OCI-LY3 (cell line): ENCODE measurements at regions not wholly inside any gene's neighbourhood (a gene's known extent, or its start where the extent isn't known, plus 50 kb on each side); places are given as distances from the start of the nearest gene placed in this dataset.

Experiments used
- EZH2phosphoT487 ChIP-seq: fragments of 200-600 bp; shearing (Covaris generic); IDR thresholded peaks from 2 replicates; pipeline ENCODE4 v1.6.1; 2018; ENCODE audit warnings: antibody characterized with exemption, mixed run types, low read depth
- TF ChIP-seq, protein P1 (sequence below): fragments of 200-600, 300-600 bp; sonication (generic); IDR thresholded peaks from 2 replicates; pipeline ENCODE4 v1.5.1; 2014; ENCODE audit warnings: antibody characterized with exemption, low read length, low read depth

- TF ChIP-seq, protein P1, sequence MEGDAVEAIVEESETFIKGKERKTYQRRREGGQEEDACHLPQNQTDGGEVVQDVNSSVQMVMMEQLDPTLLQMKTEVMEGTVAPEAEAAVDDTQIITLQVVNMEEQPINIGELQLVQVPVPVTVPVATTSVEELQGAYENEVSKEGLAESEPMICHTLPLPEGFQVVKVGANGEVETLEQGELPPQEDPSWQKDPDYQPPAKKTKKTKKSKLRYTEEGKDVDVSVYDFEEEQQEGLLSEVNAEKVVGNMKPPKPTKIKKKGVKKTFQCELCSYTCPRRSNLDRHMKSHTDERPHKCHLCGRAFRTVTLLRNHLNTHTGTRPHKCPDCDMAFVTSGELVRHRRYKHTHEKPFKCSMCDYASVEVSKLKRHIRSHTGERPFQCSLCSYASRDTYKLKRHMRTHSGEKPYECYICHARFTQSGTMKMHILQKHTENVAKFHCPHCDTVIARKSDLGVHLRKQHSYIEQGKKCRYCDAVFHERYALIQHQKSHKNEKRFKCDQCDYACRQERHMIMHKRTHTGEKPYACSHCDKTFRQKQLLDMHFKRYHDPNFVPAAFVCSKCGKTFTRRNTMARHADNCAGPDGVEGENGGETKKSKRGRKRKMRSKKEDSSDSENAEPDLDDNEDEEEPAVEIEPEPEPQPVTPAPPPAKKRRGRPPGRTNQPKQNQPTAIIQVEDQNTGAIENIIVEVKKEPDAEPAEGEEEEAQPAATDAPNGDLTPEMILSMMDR = no peak
- TF ChIP-seq EZH2phosphoT487 = no peak
Measured at GRCh38 chr10:76733441-76733936, 904.1 kb downstream of the KCNMA1 start.
